Karpas-422 (cell line): ENCODE measurements at regions not wholly inside any gene's neighbourhood (a gene's known extent, or its start where the extent isn't known, plus 50 kb on each side); places are given as distances from the start of the nearest gene placed in this dataset.

Source experiments
- DNase-seq: peaks from one replicate; pipeline ENCODE4 v3.0.0-alpha.2; 2015
- H2AFZ ChIP-seq: fragments of 200-600 bp; sonication (generic); 2 replicates; pipeline ENCODE4 v1.6.1; 2014; ENCODE audit warnings: antibody characterized with exemption, low read length, mixed read lengths
- H3K27ac ChIP-seq: fragments of 200-600 bp; sonication (generic); 2 replicates; pipeline ENCODE4 v1.5.1; 2014; ENCODE audit warnings: mild to moderate bottlenecking, low read length, moderate library complexity
- H3K27me3 ChIP-seq: fragments of 200-600 bp; sonication (generic); 2 replicates; pipeline ENCODE4 v1.6.1; 2014; ENCODE audit warnings: low read length, mixed read lengths
- H3K36me3 ChIP-seq: fragments of 200-600 bp; sonication (generic); 2 replicates; pipeline ENCODE4 v1.6.1; 2014; ENCODE audit warnings: low read length, mixed read lengths; ENCODE audit not compliant: insufficient read depth
- H3K4me1 ChIP-seq: fragments of 200-600 bp; sonication (generic); 2 replicates; pipeline ENCODE4 v1.6.1; 2014; ENCODE audit warnings: mild to moderate bottlenecking, low read length, mixed read lengths
- H3K4me2 ChIP-seq: fragments of 200-600 bp; sonication (generic); 2 replicates; pipeline ENCODE4 v1.6.1; 2014; ENCODE audit warnings: low read length, low read depth, mild to moderate bottlenecking; ENCODE audit not compliant: poor library complexity, severe bottlenecking
- H3K4me3 ChIP-seq: fragments of 200-600 bp; sonication (generic); 2 replicates; pipeline ENCODE4 v1.5.1; 2014; ENCODE audit warnings: mild to moderate bottlenecking, antibody characterized with exemption, low read length, mixed read lengths
- H3K79me2 ChIP-seq: fragments of 200-600 bp; sonication (generic); 2 replicates; pipeline ENCODE4 v1.6.1; 2014; ENCODE audit warnings: mild to moderate bottlenecking, low read length, mixed read lengths
- H3K9ac ChIP-seq: fragments of 200-600 bp; sonication (generic); 2 replicates; pipeline ENCODE4 v1.6.0; 2014; ENCODE audit warnings: low read length
- H3K9me2 ChIP-seq: fragments of 200-600 bp; sonication (generic), shearing (Covaris generic); replicated peaks from 2 replicates; pipeline ENCODE4 v1.6.0; 2014; ENCODE audit warnings: mild to moderate bottlenecking, low read length, moderate library complexity; ENCODE audit not compliant: insufficient read depth
- H3K9me3 ChIP-seq: fragments of 300-700, 200-600 bp; sonication (generic); 2 replicates; pipeline ENCODE4 v1.6.1; 2014; ENCODE audit warnings: low read length, mixed read lengths
- H4K20me1 ChIP-seq: fragments of 200-600 bp; sonication (generic); 2 replicates; pipeline ENCODE4 v1.6.1; 2014; ENCODE audit warnings: mild to moderate bottlenecking, antibody characterized with exemption, low read length, low read depth; ENCODE audit not compliant: insufficient read depth

DNA sequence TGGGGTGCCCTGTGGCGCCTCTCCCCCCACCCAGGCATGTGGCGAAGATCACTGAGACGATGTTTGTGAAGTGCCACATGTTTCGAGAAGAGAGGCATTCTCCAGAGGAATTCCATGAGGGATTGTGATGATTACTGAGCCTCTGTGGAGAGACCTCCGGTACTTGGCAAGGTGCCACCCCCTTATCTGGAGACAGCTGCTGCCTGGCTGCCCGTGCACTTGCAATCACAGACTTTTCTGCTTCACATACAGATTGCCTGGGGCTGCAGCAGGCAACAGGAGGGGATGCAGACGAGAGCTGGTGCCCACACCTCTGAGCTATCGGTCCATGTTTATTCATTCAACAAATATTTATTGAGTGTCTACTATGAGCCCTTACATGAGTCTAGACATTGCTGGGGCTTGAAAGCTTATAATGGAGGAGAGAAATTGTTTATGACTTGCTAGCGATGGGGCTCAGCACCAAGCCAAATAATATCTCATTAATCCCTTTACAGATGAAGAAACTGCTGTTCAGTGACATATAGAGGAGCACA is 317.2 kb upstream of the ZFHX3 start:
- H3K4me1 ChIP-seq = no peaks in the 10 kb centered on the region
- no peak for DNase-seq
- no peaks in the 10 kb centered on the region for H4K20me1 ChIP-seq
- no peak overlapping the region for H2AFZ ChIP-seq
- H3K36me3 ChIP-seq = no peaks in the 10 kb centered on the region
- H3K9ac ChIP-seq = no peak overlapping the region
- H3K4me2 ChIP-seq = no peak overlapping the region
- no peaks in the 10 kb centered on the region for H3K9me3 ChIP-seq
- H3K27ac ChIP-seq = no peak overlapping the region
- H3K4me3 ChIP-seq = no peak overlapping the region
- no peaks in the 10 kb centered on the region for H3K79me2 ChIP-seq
- H3K27me3 ChIP-seq = no peaks in the 10 kb centered on the region
- no peaks in the 10 kb centered on the region for H3K9me2 ChIP-seq

DNA sequence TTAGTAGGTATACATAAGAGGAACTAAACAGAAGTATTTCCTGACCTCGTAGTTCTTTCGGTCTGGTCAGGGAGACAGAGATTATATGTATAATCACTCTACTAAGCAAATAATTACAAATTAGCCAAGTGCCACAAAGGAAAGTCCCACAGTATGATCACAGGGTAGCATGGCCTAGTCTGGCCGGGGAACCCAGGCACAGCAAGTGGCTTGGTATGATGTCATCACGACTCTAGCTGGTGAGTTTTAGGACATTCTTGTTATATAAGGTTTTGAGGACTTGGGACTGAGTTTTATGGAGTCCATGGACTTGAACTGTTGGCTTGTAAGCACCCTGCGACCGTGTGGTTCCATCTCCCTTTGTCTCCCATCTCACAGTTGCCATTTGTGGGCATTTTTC is 316.5 kb upstream of the ZFHX3 start:
- DNase-seq = no peak
- Histone ChIP-seq H3K27ac (no peak overlapping the region), H4K20me1 (no peaks in the 10 kb centered on the region), H3K4me3 (no peak overlapping the region), H3K9me2 (no peaks in the 10 kb centered on the region), H3K9me3 (no peaks in the 10 kb centered on the region), H3K4me2 (no peak overlapping the region), H2AFZ (no peak overlapping the region), H3K79me2 (no peaks in the 10 kb centered on the region), H3K9ac (no peak overlapping the region), H3K36me3 (no peaks in the 10 kb centered on the region), H3K27me3 (no peaks in the 10 kb centered on the region), H3K4me1 (no peaks in the 10 kb centered on the region)

DNA sequence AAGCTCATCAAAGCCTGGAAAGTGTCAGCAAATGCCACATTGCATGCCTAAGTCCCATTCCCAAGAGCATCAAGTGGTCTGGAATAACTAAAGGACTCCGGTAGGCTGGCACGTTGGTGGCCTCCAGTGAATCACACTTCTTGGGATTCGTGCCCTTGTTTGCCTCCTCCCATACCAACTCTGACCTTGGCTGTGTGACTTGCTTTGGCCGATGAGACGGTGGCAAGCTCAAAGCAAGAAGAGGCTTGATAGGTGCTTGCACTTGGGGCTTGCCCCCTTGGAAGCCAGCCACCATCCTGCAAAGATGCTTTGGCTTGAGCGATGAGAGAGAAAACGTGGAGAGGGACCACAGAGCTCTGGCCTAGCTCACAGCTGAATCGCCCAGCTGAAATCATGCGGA is 313.1 kb upstream of the ZFHX3 start:
- Histone ChIP-seq H3K4me2 (no peak overlapping the region), H3K27ac (no peak overlapping the region), H3K9me2 (no peaks in the 10 kb centered on the region), H3K4me1 (no peaks in the 10 kb centered on the region), H4K20me1 (no peaks in the 10 kb centered on the region), H3K9ac (no peak overlapping the region), H2AFZ (no peak overlapping the region), H3K9me3 (no peaks in the 10 kb centered on the region), H3K27me3 (no peaks in the 10 kb centered on the region), H3K79me2 (no peaks in the 10 kb centered on the region), H3K4me3 (no peak overlapping the region), H3K36me3 (no peaks in the 10 kb centered on the region)
- no peak for DNase-seq

DNA sequence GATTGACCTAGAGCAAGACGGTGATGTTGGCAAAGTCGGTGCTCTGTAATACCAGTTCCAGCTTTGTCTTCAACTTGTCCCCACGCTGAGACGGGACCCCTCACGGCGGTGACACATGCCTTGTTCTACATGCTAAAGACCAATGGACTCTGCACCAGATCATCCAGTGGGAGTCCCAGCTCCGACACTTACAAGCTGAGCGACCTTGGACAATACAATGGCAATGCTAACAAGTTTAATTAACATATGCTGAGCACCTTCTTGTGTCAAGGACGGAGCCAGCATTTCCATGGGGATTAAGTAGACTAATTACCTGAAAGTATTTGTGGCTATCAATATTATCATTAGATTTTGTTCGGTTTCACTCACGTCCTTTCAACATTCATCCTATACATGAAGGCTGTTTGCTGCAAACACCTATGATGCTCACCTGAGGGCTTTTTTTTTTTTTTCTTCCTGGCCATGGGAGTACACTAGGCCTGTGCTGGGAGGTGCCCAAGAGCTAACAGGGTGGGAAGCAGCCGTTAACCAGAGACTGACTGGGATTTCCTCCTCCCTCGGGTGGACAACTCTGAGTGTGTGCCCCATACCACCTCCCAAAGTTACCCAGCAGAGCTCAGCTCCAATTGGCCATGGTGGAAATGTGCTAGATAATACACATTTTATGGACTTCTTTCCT is 308.6 kb upstream of the ZFHX3 start:
- Histone ChIP-seq H3K79me2 (no peaks in the 10 kb centered on the region), H3K9ac (no peak overlapping the region), H3K4me2 (no peak overlapping the region), H3K9me2 (no peaks in the 10 kb centered on the region), H4K20me1 (no peaks in the 10 kb centered on the region), H3K27me3 (no peaks in the 10 kb centered on the region), H3K4me1 (no peaks in the 10 kb centered on the region), H2AFZ (no peak overlapping the region), H3K4me3 (no peak overlapping the region), H3K9me3 (no peaks in the 10 kb centered on the region), H3K36me3 (no peaks in the 10 kb centered on the region), H3K27ac (no peak overlapping the region)
- DNase-seq = no peak

DNA sequence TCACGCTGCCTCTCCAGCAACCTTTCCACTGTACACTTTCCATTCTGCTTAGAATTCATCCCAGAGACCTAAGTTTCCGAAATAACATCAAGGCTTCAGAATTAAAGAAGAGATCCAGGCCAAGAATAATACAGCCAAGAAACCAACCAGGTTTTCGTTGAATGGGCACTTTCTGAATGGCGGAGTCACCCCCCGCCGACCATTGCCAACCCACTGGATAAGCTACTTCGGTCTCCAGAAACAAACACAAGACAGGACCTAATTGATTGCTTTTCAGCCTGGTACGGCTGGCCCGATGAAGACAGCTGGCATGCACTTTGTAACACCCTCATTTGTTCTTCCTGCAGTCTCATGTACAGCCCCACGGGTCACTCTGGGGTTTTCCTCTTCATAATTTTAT is 308.1 kb upstream of the ZFHX3 start:
- no peak overlapping the region for H3K4me3 ChIP-seq
- no peaks in the 10 kb centered on the region for H3K9me2 ChIP-seq
- no peaks in the 10 kb centered on the region for H3K36me3 ChIP-seq
- no peaks in the 10 kb centered on the region for H3K79me2 ChIP-seq
- H3K4me2 ChIP-seq = no peak overlapping the region
- no peak for DNase-seq
- no peaks in the 10 kb centered on the region for H3K4me1 ChIP-seq
- H3K9me3 ChIP-seq = no peaks in the 10 kb centered on the region
- H4K20me1 ChIP-seq = no peaks in the 10 kb centered on the region
- H3K27me3 ChIP-seq = no peaks in the 10 kb centered on the region
- H3K27ac ChIP-seq = no peak overlapping the region
- H2AFZ ChIP-seq = no peak overlapping the region
- no peak overlapping the region for H3K9ac ChIP-seq

DNA sequence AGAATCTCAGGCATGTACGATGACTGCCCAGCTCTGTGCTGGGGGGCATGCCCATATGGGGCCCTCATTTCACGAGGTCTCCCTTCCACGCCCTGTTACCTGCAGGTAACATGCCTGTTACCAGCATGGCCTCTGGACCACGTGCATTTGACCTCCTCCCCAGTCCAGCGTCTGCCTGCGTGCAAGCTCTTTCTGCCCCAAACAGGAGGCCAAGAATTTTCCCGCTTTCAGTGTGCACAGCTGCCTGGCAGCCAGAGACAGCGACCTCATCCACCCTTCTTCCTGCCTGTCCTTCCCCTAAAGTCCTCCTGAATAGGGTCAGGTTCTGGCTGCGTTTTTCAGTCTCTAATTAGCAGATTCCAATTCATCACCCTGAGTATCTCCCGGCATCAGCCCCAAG is 306.5 kb upstream of the ZFHX3 start:
- Histone ChIP-seq H2AFZ (no peak overlapping the region), H4K20me1 (no peaks in the 10 kb centered on the region), H3K79me2 (no peaks in the 10 kb centered on the region), H3K4me1 (no peaks in the 10 kb centered on the region), H3K36me3 (no peaks in the 10 kb centered on the region), H3K4me3 (no peak overlapping the region), H3K27ac (no peak overlapping the region), H3K4me2 (no peak overlapping the region), H3K9me3 (no peaks in the 10 kb centered on the region), H3K27me3 (no peaks in the 10 kb centered on the region), H3K9ac (no peak overlapping the region), H3K9me2 (no peaks in the 10 kb centered on the region)
- DNase-seq = no peak

DNA sequence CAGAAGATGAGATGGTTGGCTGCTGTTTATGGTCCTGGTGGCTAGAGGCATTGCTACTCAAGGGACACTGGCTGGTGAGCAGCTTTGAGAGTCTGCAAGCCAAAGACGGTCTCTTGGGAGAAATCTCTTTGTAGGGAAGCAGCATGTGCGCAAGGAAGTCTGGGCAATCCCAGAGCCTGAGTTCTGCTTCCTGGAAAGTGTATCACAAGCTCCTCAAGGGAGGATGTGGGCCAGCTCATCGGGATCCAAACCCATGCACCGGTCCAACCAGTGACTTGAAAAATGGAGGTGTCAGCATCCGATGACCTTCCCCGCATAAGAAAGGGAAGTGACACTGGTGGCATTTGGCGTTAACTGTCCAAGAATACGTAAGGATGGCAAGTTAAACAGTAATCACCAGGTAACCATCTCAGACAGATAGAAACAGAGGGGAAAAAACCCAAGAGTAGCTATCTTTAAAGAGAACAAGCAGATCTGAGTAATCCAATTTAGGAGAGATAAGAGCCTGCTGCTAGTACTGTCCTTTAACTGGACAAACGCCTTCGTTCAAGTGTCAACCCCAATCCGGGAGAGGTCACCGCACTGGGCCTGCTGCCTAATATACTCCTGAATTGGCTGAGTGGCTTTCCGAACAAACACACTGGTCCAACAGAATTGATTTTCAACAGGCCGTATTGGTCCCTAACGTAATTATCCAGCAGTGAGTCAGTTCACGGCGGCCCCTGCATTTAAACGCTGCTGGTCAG is 303.0 kb upstream of the ZFHX3 start:
- no peaks in the 10 kb centered on the region for H3K9me3 ChIP-seq
- H3K27me3 ChIP-seq = no peaks in the 10 kb centered on the region
- H3K4me2 ChIP-seq = no peak overlapping the region
- no peaks in the 10 kb centered on the region for H3K79me2 ChIP-seq
- H3K4me1 ChIP-seq = no peaks in the 10 kb centered on the region
- no peak for DNase-seq
- no peak overlapping the region for H2AFZ ChIP-seq
- H3K9me2 ChIP-seq = no peaks in the 10 kb centered on the region
- H3K4me3 ChIP-seq = no peak overlapping the region
- H3K36me3 ChIP-seq = no peaks in the 10 kb centered on the region
- no peaks in the 10 kb centered on the region for H4K20me1 ChIP-seq
- H3K9ac ChIP-seq = no peak overlapping the region
- no peak overlapping the region for H3K27ac ChIP-seq

DNA sequence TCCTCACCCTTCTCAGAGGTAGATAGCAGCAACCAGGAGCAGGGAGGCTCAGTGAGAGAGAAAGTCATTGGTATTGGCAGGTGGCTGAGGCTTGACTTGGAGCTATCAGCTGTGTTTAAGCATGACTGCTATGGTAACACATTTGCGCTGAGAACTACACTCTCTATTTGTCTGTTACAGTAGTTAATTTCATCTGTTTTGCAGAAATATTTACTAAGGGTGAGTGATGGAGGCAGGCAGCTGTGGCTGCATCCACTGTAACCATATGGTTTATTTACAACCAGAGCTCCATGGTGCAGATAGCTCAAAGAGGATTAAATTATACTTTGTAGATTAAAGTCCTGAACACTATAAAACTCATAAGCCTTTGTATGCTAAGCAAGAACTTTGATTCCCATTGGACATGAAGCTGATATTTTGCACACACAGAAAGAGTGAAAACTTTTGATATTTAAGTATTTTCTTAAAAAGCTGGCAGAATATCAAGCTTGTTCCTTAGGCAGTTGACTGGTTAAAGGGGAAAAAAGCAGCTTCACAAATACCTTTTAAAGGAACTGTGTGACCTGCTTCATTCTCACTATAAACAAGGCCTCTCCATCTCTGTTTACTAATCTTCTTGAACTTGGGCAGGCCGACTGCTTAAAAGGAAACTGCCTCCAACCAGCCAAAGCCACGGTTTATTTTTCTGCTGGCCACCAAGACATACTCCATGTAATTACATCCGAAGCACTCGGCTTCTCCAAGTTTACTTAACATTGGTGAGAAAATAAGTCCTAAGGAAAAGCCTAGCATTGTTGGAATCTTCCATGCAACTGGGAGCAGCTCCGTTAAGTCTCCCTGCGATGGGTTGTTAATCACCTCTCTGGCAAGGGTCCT is 299.8 kb upstream of the ZFHX3 start:
- no peak overlapping the region for H2AFZ ChIP-seq
- H3K9me3 ChIP-seq = no peaks in the 10 kb centered on the region
- H3K4me2 ChIP-seq = no peak overlapping the region
- no peaks in the 10 kb centered on the region for H3K4me1 ChIP-seq
- no peaks in the 10 kb centered on the region for H3K79me2 ChIP-seq
- no peaks in the 10 kb centered on the region for H4K20me1 ChIP-seq
- DNase-seq = no peak
- no peaks in the 10 kb centered on the region for H3K27me3 ChIP-seq
- H3K4me3 ChIP-seq = no peak overlapping the region
- no peaks in the 10 kb centered on the region for H3K36me3 ChIP-seq
- no peak overlapping the region for H3K9ac ChIP-seq
- no peaks in the 10 kb centered on the region for H3K9me2 ChIP-seq
- H3K27ac ChIP-seq = no peak overlapping the region
